B cell (primary cell): ENCODE measurements at regions not wholly inside any gene's neighbourhood (a gene's known extent, or its start where the extent isn't known, plus 50 kb on each side); places are given as distances from the start of the nearest gene placed in this dataset.

Source experiments
- ATAC-seq: fragments of 200-7000 bp; cut with Tn5 transposase; one replicate; pipeline ENCODE4 v1.10.0; 2021; ENCODE audit warnings: low read depth, mild to moderate bottlenecking, moderate number of reproducible peaks, moderate library complexity
- CTCF ChIA-PET: fragments of 350-600 bp; sonication (Branson Sonifier 250); formaldehyde crosslinking; loops from one replicate; lab custom pipeline; 2021; ENCODE audit warnings: antibody characterized with exemption, inconsistent platforms; lab: Charles Lee
- POLR2A ChIA-PET: fragments of 350-600 bp; sonication (Branson Sonifier 250); formaldehyde crosslinking; loops from one replicate; lab custom pipeline; 2021; ENCODE audit warnings: antibody characterized with exemption; lab: Charles Lee
- DNase-seq: peaks from one replicate; pipeline ENCODE4 v3.0.0; 2013
- H2AFZ ChIP-seq: 2 replicates; pipeline ENCODE4 v1.6.1; 2012; ENCODE audit warnings: mild to moderate bottlenecking, low read depth, low read length; ENCODE audit not compliant: insufficient read depth, poor library complexity, severe bottlenecking
- H3K27ac ChIP-seq, 2 donors: 1 replicate in 1 of 2; 2 replicates in 1 of 2; pipeline ENCODE4 v1.5.1; 2012 to 2013; ENCODE audit warnings: low read length in 2 of 2, mild to moderate bottlenecking in 2 of 2, moderate library complexity in 1 of 2
- H3K27me3 ChIP-seq, 4 experiments: fragments of 200-600 bp in 1 of 4; sonication (generic) in 1 of 4; replicated peaks in 1 of 4; 1 replicate in 2 of 4; 2 replicates in 2 of 4; pipeline versions ENCODE4 v1.6.1 to v1.7.0; 2013 to 2016; ENCODE audit warnings: low read length in 3 of 4, mild to moderate bottlenecking in 2 of 4, mixed read lengths in 1 of 4, moderate library complexity in 1 of 4; ENCODE audit not compliant: insufficient read depth in 4 of 4, control insufficient read depth in 3 of 4; ENCODE audit errors: control extremely low read depth in 1 of 4
- H3K36me3 ChIP-seq, 2 experiments: replicated peaks in 1 of 2; 1 replicate in 1 of 2; 2 replicates in 1 of 2; pipeline versions ENCODE4 v1.6.1 to v1.7.1; 2013; ENCODE audit warnings: low read length in 1 of 2; ENCODE audit not compliant: insufficient read depth in 2 of 2, control insufficient read depth in 1 of 2; ENCODE audit errors: control extremely low read depth in 1 of 2, extremely low read depth in 1 of 2
- H3K4me1 ChIP-seq, 2 donors: fragments of 200-600 bp in 1 of 2; sonication (generic) in 1 of 2; 1 replicate in 1 of 2; 2 replicates in 1 of 2; pipeline versions ENCODE4 v1.5.1 to v1.6.1; 2013 to 2017; ENCODE audit warnings: low read length in 2 of 2; ENCODE audit not compliant: control insufficient read depth in 2 of 2, insufficient read depth in 2 of 2
- H3K4me2 ChIP-seq: replicated peaks from 2 replicates; pipeline ENCODE3; 2012; ENCODE audit warnings: mild to moderate bottlenecking, low read depth, low read length; ENCODE audit not compliant: poor library complexity, severe bottlenecking
- H3K4me3 ChIP-seq, 5 experiments: fragments of 200-600 bp in 1 of 5; sonication (generic) in 1 of 5; 1 replicate in 3 of 5; 2 replicates in 2 of 5; pipeline versions ENCODE4 v1.5.1 to v1.7.0; 2011 to 2016; ENCODE audit warnings: low read length in 4 of 5, mild to moderate bottlenecking in 4 of 5, low read depth in 2 of 5, control low read depth in 1 of 5, moderate library complexity in 1 of 5; ENCODE audit not compliant: insufficient read depth in 1 of 5; ENCODE audit errors: control extremely low read depth in 1 of 5, extremely low read depth in 1 of 5
- H3K79me2 ChIP-seq: fragments of 200-600 bp; sonication (generic); one replicate; pipeline ENCODE4 v1.6.0; 2016; ENCODE audit warnings: low read length; ENCODE audit not compliant: control insufficient read depth, insufficient read depth
- H3K9ac ChIP-seq: fragments of 200-600 bp; sonication (generic); 2 replicates; pipeline ENCODE4 v1.6.1; 2017; ENCODE audit warnings: mild to moderate bottlenecking, low read length, moderate library complexity
- H3K9me3 ChIP-seq, 3 donors: one replicate each; pipeline versions ENCODE4 v1.6.1 to v1.7.1; 2013; ENCODE audit warnings: low read length in 2 of 3; ENCODE audit not compliant: control insufficient read depth in 2 of 3, insufficient read depth in 1 of 3; ENCODE audit errors: control extremely low read depth in 1 of 3
- H4K20me1 ChIP-seq: 2 replicates; pipeline ENCODE4 v1.6.0; 2012; ENCODE audit warnings: mild to moderate bottlenecking, low read length; ENCODE audit not compliant: insufficient read depth, control insufficient read depth, poor library complexity, severe bottlenecking
- H3K27ac Mint-ChIP-seq: one replicate; pipeline ENCODE4 v1.8.0; 2021; ENCODE audit warnings: mixed read lengths
- H3K27me3 Mint-ChIP-seq: one replicate; pipeline ENCODE4 v1.8.0; 2021; ENCODE audit warnings: mixed read lengths
- H3K4me1 Mint-ChIP-seq: one replicate; pipeline ENCODE4 v1.8.0; 2021; ENCODE audit warnings: mixed read lengths
- H3K4me3 Mint-ChIP-seq: one replicate; pipeline ENCODE4 v1.8.0; 2021; ENCODE audit warnings: mixed read lengths
- H3K9me3 Mint-ChIP-seq: one replicate; pipeline ENCODE4 v1.8.0; 2022; ENCODE audit warnings: mixed read lengths; ENCODE audit not compliant: insufficient read depth
- CTCF ChIP-seq: fragments of 200-600 bp; IDR thresholded peaks from one replicate; pipeline ENCODE4 v1.8.0; 2022; ENCODE audit warnings: antibody characterized with exemption, mild to moderate bottlenecking
- EZH2 ChIP-seq: IDR thresholded peaks from 2 replicates; pipeline ENCODE4 v1.6.1; 2012; ENCODE audit warnings: borderline replicate concordance, low read depth, mild to moderate bottlenecking, moderate library complexity, low read length; ENCODE audit not compliant: insufficient read depth, poor library complexity, severe bottlenecking
- WGBS: methylation state at CpG from one replicate; pipeline ENCODE4 v1.1.5; 2013; ENCODE audit warnings: missing lambda C conversion rate; ENCODE audit not compliant: insufficient coverage; 5-methylcytosine and 5-hydroxymethylcytosine counted together
- intact Hi-C: fragments of 100-400 bp; cut with micrococcal nuclease; formaldehyde crosslinking; loops from one replicate; pipeline ENCODE4 v1.10.0; 2022

- intact Hi-C loops, result no loop called here
- 74% methylated on average over 14 of the region's 14 CpGs for WGBS
- no peaks in the 10 kb centered on the region for H3K27me3 ChIP-seq
Observed at GRCh38 chr15:29196290-29196689, 73.3 kb downstream of the NSMCE3 start.

GRCh38 chr15:29194866-29195265, 74.8 kb downstream of the NSMCE3 start:
- H3K4me1 Mint-ChIP-seq, result no peaks in the 10 kb centered on the region
- no peaks in the 10 kb centered on the region for H3K9me3 Mint-ChIP-seq
- Histone ChIP-seq H3K27me3 (peaks cover 0 to 3% (median 0%) of the 10 kb centered on the region in 4 experiments), H3K79me2 (no peaks in the 10 kb centered on the region), H4K20me1 (no peaks in the 10 kb centered on the region), H3K9ac (no peak overlapping the region), H3K4me1 (no peaks in the 10 kb centered on the region), H3K36me3 (no peaks in the 10 kb centered on the region), H3K4me3 (no peak overlapping the region), H3K27ac (no peak overlapping the region), H3K4me2 (no peak overlapping the region), H2AFZ (no peak overlapping the region), H3K9me3 (peaks cover 0 to 4% (median 0%) of the 10 kb centered on the region in 3 donors)
- no peak for ATAC-seq
- DNase-seq, result no peak
- H3K27me3 Mint-ChIP-seq, result peaks cover 8% of the 10 kb centered on the region
- TF ChIP-seq EZH2, result no peak
- no peak overlapping the region for H3K4me3 Mint-ChIP-seq
- ChIA-PET CTCF (no interaction called here), POLR2A (no interaction called here)
- intact Hi-C loops, result no loop called here
- 92% methylated on average over 8 of the region's 10 CpGs for WGBS
- H3K27ac Mint-ChIP-seq, result no peak overlapping the region

More at GRCh38 chr15:29196290-29196689, 73.3 kb downstream of the NSMCE3 start:
- H3K4me1 Mint-ChIP-seq, result no peaks in the 10 kb centered on the region
- DNase-seq (no peak), ATAC-seq (no peak)
- H3K9me3 Mint-ChIP-seq, result no peaks in the 10 kb centered on the region
- Histone ChIP-seq H3K4me1 (no peaks in the 10 kb centered on the region), H3K9me3 (no peaks in the 10 kb centered on the region), H2AFZ (no peak overlapping the region), H3K4me3 (no peak overlapping the region), H3K36me3 (no peaks in the 10 kb centered on the region), H3K9ac (no peak overlapping the region), H3K27ac (no peak overlapping the region), H3K4me2 (no peak overlapping the region), H3K79me2 (no peaks in the 10 kb centered on the region), H4K20me1 (no peaks in the 10 kb centered on the region)
- TF ChIP-seq EZH2 (no peak), CTCF (no peak)
- POLR2A ChIA-PET, result no interaction called here
- H3K27ac Mint-ChIP-seq, result no peak overlapping the region
- peaks cover 5% of the 10 kb centered on the region for H3K27me3 Mint-ChIP-seq
- CTCF ChIA-PET, result no interaction called here
- H3K4me3 Mint-ChIP-seq, result no peak overlapping the region
